AG04449 (cell line): ENCODE measurements at regions not wholly inside any gene's neighbourhood (a gene's known extent, or its start where the extent isn't known, plus 50 kb on each side); places are given as distances from the start of the nearest gene placed in this dataset.
"Not testable (repeated sequence)": the region's sequence is repeated elsewhere in the genome, so short reads cannot be mapped to it uniquely, and the experiment has no call there.

Source experiments
- CTCF ChIA-PET: fragments of 350-600 bp; formaldehyde crosslinking; extraction: SDS; loops from one replicate; lab custom pipeline; 2021; ENCODE audit warnings: antibody characterized with exemption; lab: Yijun Ruan, JAX
- POLR2A ChIA-PET: fragments of 400-600, 350-600 bp; formaldehyde crosslinking; extraction: SDS; loops from one replicate; lab custom pipeline; 2020; ENCODE audit warnings: antibody characterized with exemption, inconsistent platforms; lab: Yijun Ruan, JAX
- DNase-seq: peaks from one replicate; pipeline ENCODE4 v3.0.0-alpha.2; 2010; ENCODE audit warnings: low read depth, low spot score
- H3K4me3 ChIP-seq: 2 replicates; pipeline ENCODE4 v1.5.1; 2011; ENCODE audit warnings: low read depth, mild to moderate bottlenecking, control low read depth, low read length
- TF ChIP-seq, protein P1 (sequence below): IDR thresholded peaks from one replicate; pipeline ENCODE4 v1.5.1; 2011; ENCODE audit warnings: mild to moderate bottlenecking, moderate library complexity, low read length, control low read depth, inconsistent platforms; ENCODE audit not compliant: insufficient read depth; ENCODE audit errors: missing control alignments

DNA sequence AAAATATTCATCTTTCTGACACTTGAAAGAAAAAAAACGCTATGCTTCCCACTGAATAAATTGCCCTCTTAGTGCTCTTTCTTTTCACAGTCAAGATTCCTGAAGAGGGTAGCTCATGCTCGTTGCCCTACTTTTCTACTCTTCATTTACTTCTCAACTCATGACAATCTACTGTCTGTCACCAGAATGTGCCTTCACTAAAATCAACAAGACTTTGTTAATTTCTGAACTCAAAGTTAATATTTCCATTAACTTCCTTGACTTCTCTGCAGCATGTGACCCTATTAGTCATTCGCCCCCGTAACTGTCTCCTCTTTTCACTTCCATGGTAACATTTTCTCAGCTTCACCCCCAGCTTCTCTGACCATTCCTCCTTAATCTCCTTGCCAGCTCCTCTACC is 98.9 kb upstream of the MAPRE2 start:
- TF ChIP-seq, protein P1, sequence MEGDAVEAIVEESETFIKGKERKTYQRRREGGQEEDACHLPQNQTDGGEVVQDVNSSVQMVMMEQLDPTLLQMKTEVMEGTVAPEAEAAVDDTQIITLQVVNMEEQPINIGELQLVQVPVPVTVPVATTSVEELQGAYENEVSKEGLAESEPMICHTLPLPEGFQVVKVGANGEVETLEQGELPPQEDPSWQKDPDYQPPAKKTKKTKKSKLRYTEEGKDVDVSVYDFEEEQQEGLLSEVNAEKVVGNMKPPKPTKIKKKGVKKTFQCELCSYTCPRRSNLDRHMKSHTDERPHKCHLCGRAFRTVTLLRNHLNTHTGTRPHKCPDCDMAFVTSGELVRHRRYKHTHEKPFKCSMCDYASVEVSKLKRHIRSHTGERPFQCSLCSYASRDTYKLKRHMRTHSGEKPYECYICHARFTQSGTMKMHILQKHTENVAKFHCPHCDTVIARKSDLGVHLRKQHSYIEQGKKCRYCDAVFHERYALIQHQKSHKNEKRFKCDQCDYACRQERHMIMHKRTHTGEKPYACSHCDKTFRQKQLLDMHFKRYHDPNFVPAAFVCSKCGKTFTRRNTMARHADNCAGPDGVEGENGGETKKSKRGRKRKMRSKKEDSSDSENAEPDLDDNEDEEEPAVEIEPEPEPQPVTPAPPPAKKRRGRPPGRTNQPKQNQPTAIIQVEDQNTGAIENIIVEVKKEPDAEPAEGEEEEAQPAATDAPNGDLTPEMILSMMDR: no peak
- ChIA-PET CTCF (interaction anchor here (0.8 to 1.0 kb wide), 2 partner anchors 11 to 12 kb away, joined by 3 read pairs; no protein-coding TSS in a partner anchor), POLR2A (no interaction called here)
- no peak overlapping the region for H3K4me3 ChIP-seq
- DNase-seq: no peak

DNA sequence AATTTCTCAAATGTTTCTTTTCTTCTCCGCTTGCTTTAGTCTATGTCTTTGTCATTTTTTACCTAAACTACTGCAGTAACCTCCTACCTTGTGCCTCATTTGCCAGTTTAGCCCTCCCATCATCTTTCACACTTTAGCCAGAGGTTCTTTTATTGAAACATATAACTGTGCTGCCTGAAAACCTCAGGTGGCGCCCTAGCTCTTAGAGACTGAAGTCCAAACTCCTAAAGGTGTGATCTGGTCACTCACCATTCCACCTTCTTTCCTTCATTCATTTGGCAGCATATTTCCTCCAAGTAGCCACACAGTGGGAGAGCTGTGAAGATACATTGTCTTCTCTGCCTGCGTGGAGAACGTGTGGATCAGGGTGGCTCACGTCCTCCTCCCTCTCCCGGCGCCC is 98.2 kb upstream of the MAPRE2 start:
- TF ChIP-seq, protein P1: no peak
- no peak for DNase-seq
- ChIA-PET CTCF (interaction anchor here (1.0 kb wide), 1 partner anchor 10 kb away, joined by 3 read pairs; no protein-coding TSS in a partner anchor), POLR2A (no interaction called here)
- no peak overlapping the region for H3K4me3 ChIP-seq

DNA sequence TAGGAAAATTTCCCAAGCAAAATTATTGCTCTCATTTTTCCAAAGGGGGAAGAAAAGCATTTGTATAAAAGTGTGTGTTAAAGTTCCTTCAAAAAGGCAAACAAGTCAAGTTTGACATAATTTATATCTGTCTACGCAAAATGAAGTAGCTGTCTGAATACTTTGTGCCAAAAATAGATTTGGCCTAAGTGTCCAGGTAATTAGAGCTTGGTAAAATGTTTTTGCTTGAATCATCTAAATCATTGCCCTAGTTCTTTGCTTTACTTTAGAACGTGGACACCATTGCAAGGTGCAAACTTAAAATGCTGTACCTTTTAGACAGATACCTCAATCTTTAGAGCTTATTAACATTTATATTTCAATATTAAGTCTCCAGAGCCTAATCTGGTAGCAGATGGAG is 97.6 kb upstream of the MAPRE2 start:
- TF ChIP-seq, protein P1: no peak
- ChIA-PET POLR2A (no interaction called here), CTCF (no interaction called here)
- DNase-seq: no peak
- no peak overlapping the region for H3K4me3 ChIP-seq

DNA sequence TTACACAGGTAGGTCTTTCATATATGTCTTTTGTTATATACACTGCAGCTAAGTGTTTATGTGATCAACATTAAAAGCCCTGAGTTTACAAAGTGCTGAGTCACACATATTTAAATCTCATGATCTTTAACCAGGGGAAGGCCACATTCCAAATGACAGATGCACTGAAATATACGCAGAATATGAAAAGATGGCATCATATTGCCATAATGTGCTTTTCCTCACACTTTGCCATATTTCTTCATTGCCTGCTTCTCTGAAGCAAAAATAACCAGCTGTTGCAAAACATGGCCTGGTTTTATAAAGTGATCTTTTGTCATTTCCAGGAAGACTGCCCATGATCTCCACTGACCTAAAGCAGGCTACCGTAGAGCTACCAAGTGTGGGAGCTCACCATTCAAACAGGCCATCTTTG is 93.5 kb upstream of the MAPRE2 start:
- no peak overlapping the region for H3K4me3 ChIP-seq
- TF ChIP-seq, protein P1: no peak
- no peak for DNase-seq
- ChIA-PET POLR2A (no interaction called here), CTCF (no interaction called here)

DNA sequence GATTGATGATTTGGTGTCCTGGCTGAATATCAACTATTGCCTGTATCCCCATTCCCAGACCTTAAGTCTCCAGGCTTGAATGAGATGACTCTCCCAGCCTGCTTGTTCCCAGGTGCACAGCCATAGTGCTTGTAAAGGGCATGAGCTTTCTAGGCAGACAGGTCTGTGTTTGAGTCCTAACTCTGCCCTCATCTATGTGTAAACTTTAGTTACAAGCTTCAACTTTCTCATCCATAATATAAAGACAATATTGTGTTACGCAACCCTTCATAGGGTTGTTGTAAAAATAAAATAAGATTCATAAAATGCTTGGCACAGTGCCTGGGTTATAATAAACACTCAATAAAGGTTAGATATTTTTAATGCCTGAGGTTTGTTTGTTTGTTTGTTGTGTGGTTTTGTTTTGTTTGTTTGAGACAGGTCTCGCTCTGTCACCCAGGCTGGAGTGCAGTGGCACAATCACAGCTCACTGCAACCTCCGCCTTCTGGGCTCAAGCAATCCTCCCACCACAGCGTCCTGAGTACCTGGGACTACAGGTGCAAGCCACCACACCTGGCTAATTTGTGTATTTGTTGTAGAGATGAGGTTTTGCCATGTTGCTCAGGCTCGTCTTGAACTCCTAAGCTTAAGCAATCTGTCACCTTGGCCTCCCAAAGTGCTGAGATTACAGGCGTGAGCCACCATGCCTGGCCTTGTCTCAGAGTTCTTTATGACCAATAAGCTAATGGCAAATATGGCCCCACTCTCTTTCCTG is 89.4 kb upstream of the MAPRE2 start:
- TF ChIP-seq, protein P1: no peak
- H3K4me3 ChIP-seq: no peak overlapping the region
- ChIA-PET CTCF (no interaction called here), POLR2A (no interaction called here)
- no peak for DNase-seq

DNA sequence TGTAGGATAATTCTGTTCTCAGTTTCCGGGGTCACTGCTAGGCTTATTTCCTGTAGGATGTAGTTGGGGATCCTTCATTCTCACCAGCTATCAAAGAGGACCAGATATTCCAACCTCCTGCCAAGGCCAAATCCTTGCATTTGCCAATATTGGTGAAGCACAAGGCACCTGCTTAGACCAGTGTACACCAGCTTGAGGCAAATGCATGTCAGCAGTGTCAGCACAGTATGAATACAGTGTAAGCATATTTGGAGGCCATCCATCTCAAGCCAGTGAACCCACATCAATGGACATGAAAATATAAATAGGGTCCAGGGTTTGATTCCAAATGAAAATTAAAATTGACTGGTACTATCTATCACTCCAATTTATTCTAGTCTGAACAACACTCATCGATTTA is 88.0 kb upstream of the MAPRE2 start:
- CTCF ChIA-PET: interaction anchor here (1.1 kb wide), 1 partner anchor 10 kb away, joined by 3 read pairs; no protein-coding TSS in a partner anchor
- no peak overlapping the region for H3K4me3 ChIP-seq
- TF ChIP-seq, protein P1: no peak
- no peak for DNase-seq
- POLR2A ChIA-PET: no interaction called here

DNA sequence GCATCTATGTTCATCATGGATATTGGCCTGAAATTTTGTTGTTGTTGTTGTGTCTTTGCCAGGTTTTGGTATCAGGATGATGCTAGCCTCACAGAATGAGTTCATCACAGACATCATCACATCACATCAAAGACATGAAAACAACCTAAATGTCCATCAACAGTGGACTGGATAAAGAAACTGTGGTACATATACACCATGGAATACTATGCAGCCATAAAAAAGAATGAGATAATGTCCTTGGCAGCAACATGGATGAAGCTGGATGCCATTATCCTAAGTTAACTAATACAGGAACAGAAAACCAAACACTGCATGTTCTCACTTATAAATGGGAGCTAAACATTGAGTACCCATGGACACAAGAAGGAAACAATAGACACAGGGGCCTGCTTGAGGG is 85.7 kb upstream of the MAPRE2 start:
- POLR2A ChIA-PET, DNase-seq, H3K4me3 ChIP-seq, CTCF ChIA-PET: not testable (repeated sequence)
